A549 (cell line): ENCODE measurements at regions not wholly inside any gene's neighbourhood (a gene's known extent, or its start where the extent isn't known, plus 50 kb on each side); places are given as distances from the start of the nearest gene placed in this dataset.

Experiments
- CHD4 ChIP-seq: fragments of 200-600 bp; sonication (generic); IDR thresholded peaks from 2 replicates; pipeline ENCODE4 v1.6.1; 2016; ENCODE audit warnings: antibody characterized with exemption, mild to moderate bottlenecking, borderline replicate concordance
- EP300 ChIP-seq, 2 experiments: fragments of >200 bp; sonication (Bioruptor Twin); formaldehyde crosslinking; IDR thresholded peaks; 2 replicates in 1 of 2; 3 replicates in 1 of 2; pipeline ENCODE4 v1.6.1; 2016 to 2017
- ESRRA ChIP-seq: fragments of 150-350 bp; IDR thresholded peaks from 2 replicates; pipeline ENCODE4 v1.6.1; 2014; ENCODE audit warnings: mild to moderate bottlenecking, low read length, borderline replicate concordance
- FOSL2 ChIP-seq, 2 experiments: fragments of 450-650 bp in 1 of 2; fragments of >200 bp in 1 of 2; sonication (Bioruptor Twin) in 1 of 2; formaldehyde crosslinking; IDR thresholded peaks; 2 replicates each; pipeline versions ENCODE4 v1.5.0 to v1.6.1; 2016 to 2020; ENCODE audit warnings: mild to moderate bottlenecking in 1 of 2, moderate library complexity in 1 of 2
- GATA3 ChIP-seq: IDR thresholded peaks from 2 replicates; pipeline ENCODE4 v1.6.1; 2012; ENCODE audit warnings: borderline replicate concordance
- MAFK ChIP-seq: fragments of 450-650 bp; IDR thresholded peaks from 2 replicates; pipeline ENCODE4 v1.6.1; 2014; ENCODE audit not compliant: partially characterized antibody
- POLR2A ChIP-seq: IDR thresholded peaks from 2 replicates; pipeline ENCODE4 v1.6.1; 2012; ENCODE audit warnings: mild to moderate bottlenecking, low read length
- RAD21 ChIP-seq, 2 experiments: fragments of >200 bp in 1 of 2; sonication (Bioruptor Twin) in 1 of 2; formaldehyde crosslinking in 1 of 2; IDR thresholded peaks in 1 of 2; conservative IDR thresholded peaks in 1 of 2; 2 replicates in 1 of 2; 3 replicates in 1 of 2; pipeline ENCODE4 v1.6.1; 2012 to 2018; ENCODE audit warnings: inconsistent platforms in 1 of 2
- SREBF2 ChIP-seq: fragments of 450-650 bp; IDR thresholded peaks from 2 replicates; pipeline ENCODE4 v1.6.1; 2014; ENCODE audit warnings: mild to moderate bottlenecking, moderate library complexity
- ZNF302 ChIP-seq: fragments of 250-450 bp; sonication (Bioruptor Pico); IDR thresholded peaks from 2 replicates; pipeline ENCODE4 v1.9.0; 2021; ENCODE audit warnings: inconsistent platforms, mild to moderate bottlenecking, moderate library complexity
- TF ChIP-seq, protein P1 (sequence below): fragments of >200 bp; sonication (Bioruptor Twin); formaldehyde crosslinking; IDR thresholded peaks from 3 replicates; pipeline ENCODE4 v1.6.1; 2016
- TF ChIP-seq, protein P2 (sequence below): fragments of >200 bp; sonication (Bioruptor Twin); formaldehyde crosslinking; IDR thresholded peaks from 3 replicates; pipeline ENCODE4 v1.5.1; 2016
- TF ChIP-seq, protein P3 (sequence below): fragments of 250-450 bp; sonication (Bioruptor Pico); IDR thresholded peaks from 2 replicates; pipeline ENCODE4 v1.5.0; 2021; ENCODE audit warnings: mild to moderate bottlenecking, moderate library complexity, borderline replicate concordance
- TF ChIP-seq, protein P4 (sequence below): IDR thresholded peaks from 2 replicates; pipeline ENCODE4 v1.6.1; 2012

DNA sequence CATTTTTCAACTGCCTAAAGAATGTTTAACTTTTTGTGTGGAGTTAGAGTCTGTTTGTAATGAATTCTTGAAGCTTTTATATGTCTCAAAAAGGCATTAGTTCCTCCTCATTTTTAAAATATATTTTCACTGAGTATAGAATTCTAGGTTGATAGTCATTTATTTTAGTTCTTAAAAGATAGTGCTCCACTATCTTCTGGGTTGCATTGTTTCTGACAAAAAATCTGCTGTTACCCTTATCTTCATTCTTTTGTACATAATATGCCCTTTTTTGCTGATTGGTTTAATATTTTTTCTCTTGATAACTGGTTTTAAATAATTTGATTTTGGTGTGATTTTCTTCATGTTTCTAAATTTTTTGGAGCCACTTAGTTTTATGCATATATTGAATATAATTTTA lies 754.7 kb upstream of the GYPC start:
- no peak for TF ChIP-seq GATA3
- no peak for TF ChIP-seq POLR2A
- TF ChIP-seq CHD4: no peak
- no peak for TF ChIP-seq EP300 (IDR thresholded peaks at IDR 0.05)
- TF ChIP-seq, protein P1, sequence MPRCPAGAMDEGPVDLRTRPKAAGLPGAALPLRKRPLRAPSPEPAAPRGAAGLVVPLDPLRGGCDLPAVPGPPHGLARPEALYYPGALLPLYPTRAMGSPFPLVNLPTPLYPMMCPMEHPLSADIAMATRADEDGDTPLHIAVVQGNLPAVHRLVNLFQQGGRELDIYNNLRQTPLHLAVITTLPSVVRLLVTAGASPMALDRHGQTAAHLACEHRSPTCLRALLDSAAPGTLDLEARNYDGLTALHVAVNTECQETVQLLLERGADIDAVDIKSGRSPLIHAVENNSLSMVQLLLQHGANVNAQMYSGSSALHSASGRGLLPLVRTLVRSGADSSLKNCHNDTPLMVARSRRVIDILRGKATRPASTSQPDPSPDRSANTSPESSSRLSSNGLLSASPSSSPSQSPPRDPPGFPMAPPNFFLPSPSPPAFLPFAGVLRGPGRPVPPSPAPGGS: no peak
- TF ChIP-seq, protein P2, sequence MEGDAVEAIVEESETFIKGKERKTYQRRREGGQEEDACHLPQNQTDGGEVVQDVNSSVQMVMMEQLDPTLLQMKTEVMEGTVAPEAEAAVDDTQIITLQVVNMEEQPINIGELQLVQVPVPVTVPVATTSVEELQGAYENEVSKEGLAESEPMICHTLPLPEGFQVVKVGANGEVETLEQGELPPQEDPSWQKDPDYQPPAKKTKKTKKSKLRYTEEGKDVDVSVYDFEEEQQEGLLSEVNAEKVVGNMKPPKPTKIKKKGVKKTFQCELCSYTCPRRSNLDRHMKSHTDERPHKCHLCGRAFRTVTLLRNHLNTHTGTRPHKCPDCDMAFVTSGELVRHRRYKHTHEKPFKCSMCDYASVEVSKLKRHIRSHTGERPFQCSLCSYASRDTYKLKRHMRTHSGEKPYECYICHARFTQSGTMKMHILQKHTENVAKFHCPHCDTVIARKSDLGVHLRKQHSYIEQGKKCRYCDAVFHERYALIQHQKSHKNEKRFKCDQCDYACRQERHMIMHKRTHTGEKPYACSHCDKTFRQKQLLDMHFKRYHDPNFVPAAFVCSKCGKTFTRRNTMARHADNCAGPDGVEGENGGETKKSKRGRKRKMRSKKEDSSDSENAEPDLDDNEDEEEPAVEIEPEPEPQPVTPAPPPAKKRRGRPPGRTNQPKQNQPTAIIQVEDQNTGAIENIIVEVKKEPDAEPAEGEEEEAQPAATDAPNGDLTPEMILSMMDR: no peak
- TF ChIP-seq RAD21 (conservative IDR thresholded peaks at IDR 0.05 in 1 of 2, IDR thresholded peaks at IDR 0.05 in 1 of 2): no peak
- TF ChIP-seq, protein P3, sequence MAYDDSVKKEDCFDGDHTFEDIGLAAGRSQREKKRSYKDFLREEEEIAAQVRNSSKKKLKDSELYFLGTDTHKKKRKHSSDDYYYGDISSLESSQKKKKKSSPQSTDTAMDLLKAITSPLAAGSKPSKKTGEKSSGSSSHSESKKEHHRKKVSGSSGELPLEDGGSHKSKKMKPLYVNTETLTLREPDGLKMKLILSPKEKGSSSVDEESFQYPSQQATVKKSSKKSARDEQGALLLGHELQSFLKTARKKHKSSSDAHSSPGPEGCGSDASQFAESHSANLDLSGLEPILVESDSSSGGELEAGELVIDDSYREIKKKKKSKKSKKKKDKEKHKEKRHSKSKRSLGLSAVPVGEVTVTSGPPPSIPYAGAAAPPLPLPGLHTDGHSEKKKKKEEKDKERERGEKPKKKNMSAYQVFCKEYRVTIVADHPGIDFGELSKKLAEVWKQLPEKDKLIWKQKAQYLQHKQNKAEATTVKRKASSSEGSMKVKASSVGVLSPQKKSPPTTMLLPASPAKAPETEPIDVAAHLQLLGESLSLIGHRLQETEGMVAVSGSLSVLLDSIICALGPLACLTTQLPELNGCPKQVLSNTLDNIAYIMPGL (CRISPR knock-in tag): no peak
- TF ChIP-seq SREBF2: no peak
- no peak for TF ChIP-seq MAFK
- TF ChIP-seq FOSL2 (IDR thresholded peaks at IDR 0.05): no peak
- TF ChIP-seq FOSL2 (CRISPR knock-in tag; IDR thresholded peaks at IDR 0.05): no peak
- TF ChIP-seq, protein P4, sequence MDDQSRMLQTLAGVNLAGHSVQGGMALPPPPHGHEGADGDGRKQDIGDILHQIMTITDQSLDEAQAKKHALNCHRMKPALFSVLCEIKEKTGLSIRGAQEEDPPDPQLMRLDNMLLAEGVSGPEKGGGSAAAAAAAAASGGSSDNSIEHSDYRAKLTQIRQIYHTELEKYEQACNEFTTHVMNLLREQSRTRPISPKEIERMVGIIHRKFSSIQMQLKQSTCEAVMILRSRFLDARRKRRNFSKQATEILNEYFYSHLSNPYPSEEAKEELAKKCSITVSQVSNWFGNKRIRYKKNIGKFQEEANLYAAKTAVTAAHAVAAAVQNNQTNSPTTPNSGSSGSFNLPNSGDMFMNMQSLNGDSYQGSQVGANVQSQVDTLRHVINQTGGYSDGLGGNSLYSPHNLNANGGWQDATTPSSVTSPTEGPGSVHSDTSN: no peak
- no peak for TF ChIP-seq ZNF302 (CRISPR knock-in tag)
- no peak for TF ChIP-seq ESRRA
